HG02588 (cell line): ENCODE measurements at regions not wholly inside any gene's neighbourhood (a gene's known extent, or its start where the extent isn't known, plus 50 kb on each side); places are given as distances from the start of the nearest gene placed in this dataset.

ENCODE experiments used
- ATAC-seq: cut with Tn5 transposase; IDR thresholded peaks from one replicate; pipeline ENCODE4 v1.9.1; 2021; ENCODE audit warnings: mild to moderate bottlenecking, moderate library complexity; ENCODE audit not compliant: unreplicated experiment

GRCh38 chr4:36919721-36920120 is 324.8 kb upstream of the NWD2 start:
- ATAC-seq = no peak

- ATAC-seq = no peak
These were observed 322.9 kb upstream of the NWD2 start for GRCh38 chr4:36921476-36922216.

- ATAC-seq = no peak
These were observed 313.9 kb upstream of the NWD2 start for GRCh38 chr4:36930562-36931111.

- ATAC-seq = no peak
These were observed 300.3 kb upstream of the NWD2 start for GRCh38 chr4:36944232-36944631.

GRCh38 chr4:36961420-36961819 is 283.1 kb upstream of the NWD2 start:
- ATAC-seq = no peak

- no peak for ATAC-seq
These were observed 277.6 kb upstream of the NWD2 start for GRCh38 chr4:36966756-36967460.

GRCh38 chr4:36979533-36979932 is 265.0 kb upstream of the NWD2 start:
- ATAC-seq = no peak

- ATAC-seq = no peak
These were observed 254.2 kb upstream of the NWD2 start for GRCh38 chr4:36990128-36990872.

GRCh38 chr4:36997727-36998126 is 246.8 kb upstream of the NWD2 start:
- no peak for ATAC-seq

GRCh38 chr4:37000281-37000680 is 244.3 kb upstream of the NWD2 start:
- ATAC-seq = no peak

- no peak for ATAC-seq
These were observed 242.7 kb upstream of the NWD2 start for GRCh38 chr4:37001688-37002436.

GRCh38 chr4:37002625-37003024 is 241.9 kb upstream of the NWD2 start:
- no peak for ATAC-seq

- no peak for ATAC-seq
These were observed 236.3 kb upstream of the NWD2 start for GRCh38 chr4:37008199-37008598.

GRCh38 chr4:37014584-37014983 is 230.0 kb upstream of the NWD2 start:
- no peak for ATAC-seq

GRCh38 chr4:37015391-37015790 is 229.2 kb upstream of the NWD2 start:
- no peak for ATAC-seq

GRCh38 chr4:37023504-37023903 is 221.0 kb upstream of the NWD2 start:
- no peak for ATAC-seq

GRCh38 chr4:37023996-37024395 is 220.5 kb upstream of the NWD2 start:
- no peak for ATAC-seq

- ATAC-seq = no peak
These were observed 203.7 kb upstream of the NWD2 start for GRCh38 chr4:37040816-37041215.

- ATAC-seq = no peak
These were observed 201.2 kb upstream of the NWD2 start for GRCh38 chr4:37043342-37043741.

- no peak for ATAC-seq
These were observed 193.4 kb upstream of the NWD2 start for GRCh38 chr4:37051111-37051510.

GRCh38 chr4:37051866-37052265 is 192.7 kb upstream of the NWD2 start:
- ATAC-seq = no peak
